DND-41 (cell line): ENCODE measurements at regions not wholly inside any gene's neighbourhood (a gene's known extent, or its start where the extent isn't known, plus 50 kb on each side); places are given as distances from the start of the nearest gene placed in this dataset.

Experiments
- ATAC-seq: fragments of 200-7000 bp; cut with Tn5 transposase; 3 replicates; pipeline ENCODE4 v1.9.1; 2021; ENCODE audit warnings: low read depth; ENCODE audit not compliant: insufficient read depth
- DNase-seq: peaks from one replicate; pipeline ENCODE4 v3.0.0-alpha.2; 2020
- H2AFZ ChIP-seq: 2 replicates; pipeline ENCODE4 v1.6.0; 2012; ENCODE audit warnings: low read depth, low read length
- H3K27ac ChIP-seq: 2 replicates; pipeline ENCODE4 v1.5.1; 2012; ENCODE audit warnings: low read length, inconsistent platforms
- H3K27me3 ChIP-seq: fragments of 200-600 bp; sonication (generic); 2 replicates; pipeline ENCODE4 v1.6.0; 2012; ENCODE audit warnings: low read length, mild to moderate bottlenecking, inconsistent platforms; ENCODE audit not compliant: insufficient read depth, poor library complexity
- H3K36me3 ChIP-seq: 2 replicates; pipeline ENCODE4 v1.5.1; 2012; ENCODE audit warnings: low read length, inconsistent platforms; ENCODE audit not compliant: insufficient read depth
- H3K4me1 ChIP-seq: 2 replicates; pipeline ENCODE4 v1.5.1; 2012; ENCODE audit warnings: mild to moderate bottlenecking, low read length; ENCODE audit not compliant: insufficient read depth
- H3K4me2 ChIP-seq: 2 replicates; pipeline ENCODE4 v1.6.0; 2012; ENCODE audit warnings: mild to moderate bottlenecking, moderate library complexity, low read length, inconsistent platforms; ENCODE audit not compliant: insufficient read depth
- H3K4me3 ChIP-seq, 2 experiments: fragments of 200-600 bp in 1 of 2; shearing (Covaris generic) in 1 of 2; 2 replicates each; pipeline ENCODE4 v1.5.1; 2012 to 2016; ENCODE audit warnings: inconsistent platforms in 2 of 2, low read length in 2 of 2, mild to moderate bottlenecking in 2 of 2, low read depth in 1 of 2, moderate library complexity in 1 of 2
- H3K79me2 ChIP-seq: 2 replicates; pipeline ENCODE4 v1.6.0; 2012; ENCODE audit warnings: low read length, inconsistent platforms; ENCODE audit not compliant: insufficient read depth
- H3K9ac ChIP-seq: 2 replicates; pipeline ENCODE4 v1.6.0; 2012; ENCODE audit warnings: low read depth, mild to moderate bottlenecking, inconsistent platforms, low read length, moderate library complexity
- H3K9me3 ChIP-seq: 2 replicates; pipeline ENCODE4 v1.5.1; 2012; ENCODE audit warnings: low read length, moderate library complexity, mild to moderate bottlenecking, inconsistent platforms; ENCODE audit not compliant: insufficient read depth, severe bottlenecking
- H4K20me1 ChIP-seq: 2 replicates; pipeline ENCODE4 v1.6.0; 2012; ENCODE audit warnings: low read length; ENCODE audit not compliant: insufficient read depth
- CTCF ChIP-seq: IDR thresholded peaks from 2 replicates; pipeline ENCODE4 v1.5.1; 2012; ENCODE audit warnings: borderline replicate concordance, low read length, moderate library complexity, mild to moderate bottlenecking; ENCODE audit not compliant: poor library complexity, severe bottlenecking; ENCODE audit errors: extremely low read depth
- EZH2 ChIP-seq: IDR thresholded peaks from 3 replicates; pipeline ENCODE4 v1.6.1; 2012; ENCODE audit warnings: borderline replicate concordance, low read depth, mild to moderate bottlenecking, moderate library complexity, low read length, inconsistent platforms; ENCODE audit not compliant: severe bottlenecking

GRCh38 chr7:36082216-36082615 is 70.8 kb upstream of the EEPD1 start:
- Histone ChIP-seq H3K27ac (no peak overlapping the region), H3K9ac (no peak overlapping the region), H4K20me1 (no peaks in the 10 kb centered on the region), H2AFZ (no peak overlapping the region), H3K4me3 (no peak overlapping the region), H3K4me1 (no peaks in the 10 kb centered on the region), H3K9me3 (no peaks in the 10 kb centered on the region), H3K27me3 (peaks cover 5% of the 10 kb centered on the region), H3K79me2 (no peaks in the 10 kb centered on the region), H3K36me3 (no peaks in the 10 kb centered on the region), H3K4me2 (no peak overlapping the region)
- ATAC-seq, result no peak
- TF ChIP-seq CTCF (no peak), EZH2 (no peak)
- DNase-seq, result no peak

GRCh38 chr7:36082910-36083309 is 70.1 kb upstream of the EEPD1 start:
- no peaks in the 10 kb centered on the region for H4K20me1 ChIP-seq
- no peak overlapping the region for H2AFZ ChIP-seq
- DNase-seq (no peak), ATAC-seq (no peak)
- no peak overlapping the region for H3K9ac ChIP-seq
- no peaks in the 10 kb centered on the region for H3K79me2 ChIP-seq
- TF ChIP-seq EZH2, result no peak
- TF ChIP-seq CTCF, result no peak
- no peak overlapping the region for H3K4me3 ChIP-seq
- no peaks in the 10 kb centered on the region for H3K9me3 ChIP-seq
- no peak overlapping the region for H3K4me2 ChIP-seq
- no peaks in the 10 kb centered on the region for H3K36me3 ChIP-seq
- peaks cover 5% of the 10 kb centered on the region for H3K27me3 ChIP-seq
- no peak overlapping the region for H3K27ac ChIP-seq
- no peaks in the 10 kb centered on the region for H3K4me1 ChIP-seq

- H2AFZ ChIP-seq, result no peak overlapping the region
- ATAC-seq, result no peak
These were observed 69.3 kb upstream of the EEPD1 start for GRCh38 chr7:36083626-36084380.

More at GRCh38 chr7:36083626-36084380, 69.3 kb upstream of the EEPD1 start:
- H3K79me2 ChIP-seq, result no peaks in the 10 kb centered on the region
- H3K4me2 ChIP-seq, result no peak overlapping the region
- H3K36me3 ChIP-seq, result no peaks in the 10 kb centered on the region
- H3K4me1 ChIP-seq, result no peaks in the 10 kb centered on the region
- peaks cover 5% of the 10 kb centered on the region for H3K27me3 ChIP-seq
- H3K9me3 ChIP-seq, result no peaks in the 10 kb centered on the region
- H3K4me3 ChIP-seq, result no peak overlapping the region
- no peak for DNase-seq
- no peaks in the 10 kb centered on the region for H4K20me1 ChIP-seq
- no peak overlapping the region for H3K9ac ChIP-seq
- no peak overlapping the region for H3K27ac ChIP-seq
- TF ChIP-seq CTCF (no peak), EZH2 (no peak)
